ENCODE measurements at regions not wholly inside any gene's neighbourhood (a gene's known extent, or its start where the extent isn't known, plus 50 kb on each side); places are given as distances from the start of the nearest gene placed in this dataset.

DNA sequence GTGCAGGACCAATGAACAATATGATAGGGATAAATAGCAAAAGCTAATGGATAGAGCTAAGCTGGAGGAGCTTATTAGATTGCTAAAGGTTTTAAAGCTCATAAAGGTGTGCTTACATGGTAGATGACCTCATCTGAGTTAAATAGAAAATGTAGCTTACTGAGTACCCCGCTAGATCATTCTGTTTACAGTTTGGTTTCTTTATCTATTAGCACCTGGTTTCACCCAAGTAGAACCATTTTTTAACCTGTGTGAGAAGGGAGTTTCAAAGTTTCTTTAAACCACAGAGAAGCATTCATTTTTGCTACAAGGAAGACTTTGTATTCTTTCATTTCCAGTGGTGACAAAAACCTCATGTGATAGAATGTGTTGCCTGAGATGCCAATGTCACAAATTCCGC, 1778.0 kb downstream of the LRRC4C start:
- TF ChIP-seq CTCF (IDR thresholded peaks at IDR 0.05; ENCODE audit: low read length) (no peak), EZH2 (IDR thresholded peaks at IDR 0.05; ENCODE audit: borderline replicate concordance, low read length) (no peak)
